T follicular helper cell (primary cell): ENCODE measurements at regions not wholly inside any gene's neighbourhood (a gene's known extent, or its start where the extent isn't known, plus 50 kb on each side); places are given as distances from the start of the nearest gene placed in this dataset.

ENCODE experiments used
- DNase-seq: peaks from one replicate; pipeline ENCODE4 v3.0.0-alpha.2; 2020; ENCODE audit warnings: low read depth

- no peak for DNase-seq
Observed at GRCh38 chr3:116767726-116768125, 58.1 kb downstream of the TUSC7 start.

GRCh38 chr3:116770815-116771450 is 61.4 kb downstream of the TUSC7 start:
- no peak for DNase-seq

- no peak for DNase-seq
Observed at GRCh38 chr3:116776880-116777785, 67.6 kb downstream of the TUSC7 start.

- no peak for DNase-seq
Observed at GRCh38 chr3:116785226-116785625, 75.6 kb downstream of the TUSC7 start.

- no peak for DNase-seq
Observed at GRCh38 chr3:116802651-116803050, 93.1 kb downstream of the TUSC7 start.

GRCh38 chr3:116806351-116806750 is 96.8 kb downstream of the TUSC7 start:
- no peak for DNase-seq

- DNase-seq, result no peak
Observed at GRCh38 chr3:116808725-116809124, 99.1 kb downstream of the TUSC7 start.

GRCh38 chr3:116809208-116809607 is 99.6 kb downstream of the TUSC7 start:
- DNase-seq, result no peak

GRCh38 chr3:116811754-116812153 is 102.2 kb downstream of the TUSC7 start:
- no peak for DNase-seq

GRCh38 chr3:116812949-116813348 is 103.4 kb downstream of the TUSC7 start:
- no peak for DNase-seq

GRCh38 chr3:116815321-116815720 is 105.7 kb downstream of the TUSC7 start:
- no peak for DNase-seq

GRCh38 chr3:116815831-116816588 is 106.4 kb downstream of the TUSC7 start:
- DNase-seq, result no peak

- no peak for DNase-seq
Observed at GRCh38 chr3:116821371-116821770, 111.8 kb downstream of the TUSC7 start.

- DNase-seq, result no peak
Observed at GRCh38 chr3:116824208-116824607, 114.6 kb downstream of the TUSC7 start.

GRCh38 chr3:116833202-116833601 is 123.6 kb downstream of the TUSC7 start:
- no peak for DNase-seq

- no peak for DNase-seq
Observed at GRCh38 chr3:116834816-116835215, 125.2 kb downstream of the TUSC7 start.

- DNase-seq, result no peak
Observed at GRCh38 chr3:116835658-116836057, 126.1 kb downstream of the TUSC7 start.

GRCh38 chr3:116836286-116836685 is 126.7 kb downstream of the TUSC7 start:
- DNase-seq, result no peak

- DNase-seq, result no peak
Observed at GRCh38 chr3:116837483-116837882, 127.9 kb downstream of the TUSC7 start.

GRCh38 chr3:116841003-116841735 is 131.6 kb downstream of the TUSC7 start:
- DNase-seq, result no peak

GRCh38 chr3:116842254-116842957 is 132.8 kb downstream of the TUSC7 start:
- DNase-seq, result no peak
